Liver (tissue), 8 donors: ENCODE measurements at regions not wholly inside any gene's neighbourhood (a gene's known extent, or its start where the extent isn't known, plus 50 kb on each side); places are given as distances from the start of the nearest gene placed in this dataset.

Experiments used
- DNase-seq: peaks from one replicate; pipeline ENCODE4 v3.0.0-alpha.2; 2017; ENCODE audit warnings: low spot score
- H3K27ac ChIP-seq, 2 donors: one replicate each; pipeline ENCODE4 v1.7.0; 2013; ENCODE audit warnings: inconsistent platforms in 2 of 2, low read length in 2 of 2, control low read depth in 1 of 2, low read depth in 1 of 2, mild to moderate bottlenecking in 1 of 2
- H3K27me3 ChIP-seq, 4 donors: one replicate each; pipeline versions ENCODE4 v1.6.1 to v1.7.0; 2013; ENCODE audit warnings: low read length in 3 of 4, inconsistent platforms in 1 of 4, mild to moderate bottlenecking in 1 of 4, moderate library complexity in 1 of 4; ENCODE audit not compliant: control insufficient read depth in 4 of 4, insufficient read depth in 4 of 4
- H3K36me3 ChIP-seq, 4 donors: one replicate each; pipeline versions ENCODE4 v1.6.1 to v1.7.0; 2013; ENCODE audit warnings: low read length in 3 of 4, mild to moderate bottlenecking in 3 of 4, low read depth in 1 of 4, moderate library complexity in 1 of 4; ENCODE audit not compliant: control insufficient read depth in 4 of 4, insufficient read depth in 3 of 4
- H3K4me1 ChIP-seq, 4 donors: one replicate each; pipeline versions ENCODE4 v1.6.1 to v1.7.0; 2013; ENCODE audit warnings: low read length in 3 of 4, mild to moderate bottlenecking in 3 of 4, moderate library complexity in 1 of 4; ENCODE audit not compliant: control insufficient read depth in 4 of 4, insufficient read depth in 4 of 4
- H3K4me3 ChIP-seq, 3 donors: one replicate each; pipeline versions ENCODE4 v1.6.1 to v1.7.0; 2013; ENCODE audit warnings: low read length in 3 of 3, control low read depth in 1 of 3, low read depth in 1 of 3, mild to moderate bottlenecking in 1 of 3
- H3K9ac ChIP-seq, 2 donors: one replicate each; pipeline ENCODE4 v1.7.0; 2013; ENCODE audit warnings: low read length in 2 of 2, mild to moderate bottlenecking in 2 of 2, moderate library complexity in 2 of 2, control low read depth in 1 of 2, low read depth in 1 of 2
- H3K9me3 ChIP-seq, 4 donors: one replicate each; pipeline versions ENCODE4 v1.6.1 to v1.7.0; 2013; ENCODE audit warnings: low read length in 3 of 4; ENCODE audit not compliant: control insufficient read depth in 4 of 4
- ATF3 ChIP-seq: IDR thresholded peaks from 2 replicates; pipeline ENCODE4 v1.6.1; 2016; ENCODE audit warnings: antibody characterized with exemption
- CTCF ChIP-seq: fragments of 150-350 bp; IDR thresholded peaks from 2 replicates; pipeline ENCODE4 v1.5.1; 2017; ENCODE audit warnings: improper control_type of control experiment, low read depth, low read length; ENCODE audit not compliant: missing input control
- EGR1 ChIP-seq, 2 donors: IDR thresholded peaks; 2 replicates each; pipeline ENCODE4 v1.6.1; 2016 to 2018; ENCODE audit warnings: antibody characterized with exemption in 2 of 2, low read depth in 2 of 2
- FOXA1 ChIP-seq: IDR thresholded peaks from 2 replicates; pipeline ENCODE4 v1.6.1; 2016; ENCODE audit warnings: antibody characterized with exemption
- FOXA2 ChIP-seq: IDR thresholded peaks from 2 replicates; pipeline ENCODE4 v1.6.1; 2016; ENCODE audit warnings: antibody characterized with exemption
- GABPA ChIP-seq, 2 donors: IDR thresholded peaks in 1 of 2; conservative IDR thresholded peaks in 1 of 2; 2 replicates each; pipeline ENCODE4 v1.6.1; 2016; ENCODE audit warnings: antibody characterized with exemption in 2 of 2, mild to moderate bottlenecking in 1 of 2, moderate library complexity in 1 of 2
- HNF4A ChIP-seq, 2 donors: conservative IDR thresholded peaks; 2 replicates each; pipeline ENCODE4 v1.6.1; 2016; ENCODE audit warnings: antibody characterized with exemption in 2 of 2, mild to moderate bottlenecking in 2 of 2
- HNF4G ChIP-seq: IDR thresholded peaks from 2 replicates; pipeline ENCODE4 v1.6.1; 2016; ENCODE audit warnings: antibody characterized with exemption
- JUND ChIP-seq, 2 donors: IDR thresholded peaks; 2 replicates each; pipeline ENCODE4 v1.6.1; 2016; ENCODE audit warnings: antibody characterized with exemption in 2 of 2
- MAX ChIP-seq: IDR thresholded peaks from 2 replicates; pipeline ENCODE4 v1.6.1; 2016; ENCODE audit warnings: antibody characterized with exemption
- NR2F2 ChIP-seq: IDR thresholded peaks from 2 replicates; pipeline ENCODE4 v1.6.1; 2016; ENCODE audit warnings: antibody characterized with exemption
- RAD21 ChIP-seq, 2 donors: IDR thresholded peaks; 2 replicates each; pipeline ENCODE4 v1.6.1; 2016; ENCODE audit warnings: antibody characterized with exemption in 2 of 2, mild to moderate bottlenecking in 2 of 2
- REST ChIP-seq: IDR thresholded peaks from 2 replicates; pipeline ENCODE4 v1.6.1; 2016; ENCODE audit warnings: antibody characterized with exemption, mild to moderate bottlenecking
- RXRA ChIP-seq, 2 donors: IDR thresholded peaks; 2 replicates each; pipeline ENCODE4 v1.6.1; 2017 to 2018; ENCODE audit warnings: antibody characterized with exemption in 2 of 2, mild to moderate bottlenecking in 1 of 2
- SP1 ChIP-seq: IDR thresholded peaks from 2 replicates; pipeline ENCODE4 v1.6.1; 2018; ENCODE audit warnings: antibody characterized with exemption, mild to moderate bottlenecking
- TAF1 ChIP-seq: conservative IDR thresholded peaks from 2 replicates; pipeline ENCODE4 v1.6.1; 2016; ENCODE audit warnings: antibody characterized with exemption, mild to moderate bottlenecking
- YY1 ChIP-seq: IDR thresholded peaks from 2 replicates; pipeline ENCODE4 v1.6.1; 2016; ENCODE audit warnings: antibody characterized with exemption, mild to moderate bottlenecking
- ZBTB33 ChIP-seq: IDR thresholded peaks from 2 replicates; pipeline ENCODE4 v1.6.1; 2016; ENCODE audit warnings: antibody characterized with exemption
- WGBS: extraction: QIAGEN DNeasy Blood & Tissue Kit; methylation state at CpG from one replicate; pipeline ENCODE4 v1.1.7; 2013; 5-methylcytosine and 5-hydroxymethylcytosine counted together
- donor health status: healthy.
- donor health status: healthy.
- donor health status: healthy.
- donor health status: healthy.
- donor health status: healthy.

- no peak overlapping the region for H3K4me3 ChIP-seq
- WGBS, result 67% methylated on average over 3 of the region's 3 CpGs
- TF ChIP-seq CTCF (no peak), ATF3 (no peak), ZBTB33 (no peak), EGR1 (IDR thresholded peaks at IDR 0.05; ENCODE audit: low read depth in 2 of 2) (no peak), FOXA2 (no peak), JUND (IDR thresholded peaks at IDR 0.05) (no peak), YY1 (no peak), HNF4A (conservative IDR thresholded peaks at IDR 0.05) (no peak), NR2F2 (no peak), GABPA (IDR thresholded peaks at IDR 0.05 in 1 of 2, conservative IDR thresholded peaks at IDR 0.05 in 1 of 2) (no peak), SP1 (no peak), FOXA1 (no peak), RAD21 (IDR thresholded peaks at IDR 0.05) (no peak), HNF4G (no peak), MAX (no peak), REST (no peak), RXRA (IDR thresholded peaks at IDR 0.05) (no peak), TAF1 (no peak)
- no peak overlapping the region for H3K9ac ChIP-seq
- H3K4me1 ChIP-seq, result no peaks in the 10 kb centered on the region
- H3K27me3 ChIP-seq, result no peaks in the 10 kb centered on the region
- no peak for DNase-seq
- peaks cover 0 to 7% (median under 1%) of the 10 kb centered on the region in 4 donors for H3K9me3 ChIP-seq
- no peak overlapping the region for H3K27ac ChIP-seq
- no peaks in the 10 kb centered on the region for H3K36me3 ChIP-seq
These were observed 352.8 kb downstream of the DHRSX start for GRCh38 chrX:2147928-2148327.
